ENCODE measurements at regions not wholly inside any gene's neighbourhood (a gene's known extent, or its start where the extent isn't known, plus 50 kb on each side); places are given as distances from the start of the nearest gene placed in this dataset.

DNA sequence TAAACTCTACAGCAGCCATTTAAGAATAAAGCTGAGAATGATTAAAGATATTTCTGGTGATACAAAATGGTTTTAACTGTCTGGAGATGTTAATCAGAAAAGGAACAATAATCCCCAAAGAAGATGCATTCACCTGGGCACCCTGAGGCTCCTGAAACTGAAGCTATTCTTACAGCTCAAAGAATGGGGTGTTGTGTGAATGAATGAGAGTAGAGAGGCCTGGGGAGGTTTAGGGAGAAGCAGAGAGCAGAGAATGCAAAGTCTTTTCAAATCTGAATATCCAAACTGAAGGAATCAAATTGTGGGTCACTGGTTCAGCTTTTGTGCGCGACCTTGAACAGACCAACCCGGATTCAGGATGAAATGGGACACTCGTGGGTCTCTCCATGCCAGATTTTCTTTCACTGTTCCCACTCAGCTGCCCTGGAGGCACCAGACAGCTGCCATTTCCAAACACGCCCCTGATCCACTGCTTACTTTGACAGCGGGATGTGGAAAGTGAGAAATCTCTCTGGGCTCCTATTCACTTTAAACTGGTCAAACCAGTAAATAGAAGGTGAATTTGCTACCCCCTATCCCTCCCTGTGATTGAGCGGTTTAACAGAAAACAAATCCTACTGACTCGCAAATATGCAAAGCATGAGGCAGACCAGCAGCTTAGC is 485.5 kb upstream of the THBS1 start:
- DNase-seq, result no peak

DNA sequence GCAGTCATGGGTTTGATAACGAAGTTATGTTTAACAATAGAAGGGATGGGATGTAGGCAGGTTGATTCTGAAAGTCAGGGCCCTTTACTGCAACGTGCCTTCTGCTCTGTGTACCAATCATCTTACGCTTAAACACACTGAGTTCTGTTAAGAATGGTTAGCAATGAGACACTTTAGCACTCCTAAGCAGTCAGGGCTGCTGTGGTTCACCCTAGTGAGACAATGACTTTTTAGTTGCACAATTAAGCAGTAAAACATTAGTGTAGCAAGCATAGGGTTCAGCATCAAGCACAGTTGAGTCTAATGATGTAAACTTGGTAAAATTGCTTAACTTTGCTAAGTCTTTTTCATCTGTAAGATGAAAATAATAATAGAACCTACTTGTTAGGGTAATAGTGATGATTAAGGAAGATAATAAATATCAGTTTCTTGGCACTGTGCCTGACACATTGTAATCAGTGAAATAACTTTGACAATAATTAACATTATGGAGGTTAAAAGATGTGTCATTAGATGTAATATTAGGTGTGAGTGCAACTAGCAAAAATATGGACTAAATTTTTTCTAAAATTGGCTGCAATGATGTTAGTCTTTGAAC is 484.2 kb upstream of the THBS1 start:
- no peak for DNase-seq

DNA sequence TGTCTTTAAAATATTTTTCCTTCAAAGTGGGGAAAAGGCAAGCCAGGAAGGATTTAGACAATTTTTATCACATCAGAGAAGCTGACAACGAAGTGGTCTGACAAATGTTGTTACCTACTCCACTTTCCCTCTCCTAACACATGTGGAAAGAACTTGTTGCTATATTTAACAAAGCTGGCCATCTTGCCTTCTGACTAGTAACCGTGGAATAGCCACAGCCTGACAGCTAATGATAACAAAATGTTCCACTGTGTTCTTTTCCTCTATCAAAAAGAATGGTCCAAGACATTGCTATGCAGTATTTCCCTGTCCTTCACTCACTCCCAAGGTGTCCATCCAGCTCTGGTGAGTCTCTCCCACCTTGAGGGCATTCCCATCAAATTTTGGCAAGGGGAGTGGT is 481.4 kb upstream of the THBS1 start:
- DNase-seq, result no peak

DNA sequence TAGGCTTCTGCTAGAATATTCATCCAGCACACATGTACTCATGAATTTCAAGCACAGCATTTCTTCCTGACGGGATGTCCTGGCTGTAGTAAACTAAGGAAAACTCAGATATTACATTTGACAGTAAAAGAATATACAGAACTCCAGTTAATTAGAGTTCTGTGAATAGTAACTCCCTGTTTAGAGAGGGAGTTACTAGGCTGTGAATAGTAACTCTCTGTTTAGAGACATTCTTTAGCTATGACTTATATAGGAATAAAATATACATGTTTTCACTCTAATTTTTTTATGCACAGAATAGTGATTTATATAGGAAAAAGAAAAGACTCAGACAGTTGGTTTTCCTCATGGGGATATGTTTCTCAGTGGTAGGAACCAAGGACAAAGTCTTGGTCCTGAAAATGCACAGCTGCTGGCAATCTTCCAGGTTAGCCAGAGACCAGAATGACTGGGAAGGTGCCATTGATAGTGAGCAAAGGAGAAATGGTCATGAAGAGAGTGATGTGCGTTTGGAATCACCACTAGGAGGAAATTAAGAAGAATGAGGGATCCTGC is 480.7 kb upstream of the THBS1 start:
- no peak for DNase-seq

DNA sequence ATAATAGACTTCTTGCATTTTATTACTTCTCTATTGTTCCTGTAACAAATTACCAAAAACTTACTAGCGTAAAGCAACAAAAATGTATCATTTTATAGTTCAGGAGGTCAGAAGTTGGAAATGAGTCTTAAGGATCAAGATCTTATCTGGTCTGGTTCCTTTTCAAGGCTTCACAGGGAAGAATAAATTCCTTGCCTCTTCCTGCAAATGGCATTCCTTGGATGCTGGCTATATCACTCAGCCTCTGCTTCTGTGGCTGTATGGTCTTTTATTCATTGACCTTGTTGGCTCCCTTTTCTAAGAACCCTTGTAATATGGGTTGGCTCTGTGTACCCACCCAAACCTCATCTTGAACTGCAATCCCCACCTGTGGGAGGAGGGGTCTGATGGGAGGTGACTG is 478.4 kb upstream of the THBS1 start:
- DNase-seq, result no peak

DNA sequence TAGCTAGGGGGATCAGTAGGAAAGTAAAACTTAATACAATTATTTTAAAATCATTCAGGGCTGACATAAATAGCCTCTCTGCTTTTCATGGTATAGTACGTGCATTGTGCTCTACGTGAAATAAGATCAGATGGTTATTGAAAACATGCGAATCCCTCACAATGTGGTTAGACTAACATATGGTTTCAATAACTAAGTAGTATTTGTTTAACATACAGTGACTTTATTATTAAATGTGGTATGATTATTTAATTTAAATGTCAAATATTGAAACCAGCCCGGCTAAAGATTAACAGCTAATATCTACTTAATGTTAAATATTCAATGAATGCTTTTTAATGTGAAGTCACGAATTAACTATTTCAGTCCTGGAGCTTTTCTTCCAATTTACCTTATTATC is 473.9 kb upstream of the THBS1 start:
- no peak for DNase-seq

DNA sequence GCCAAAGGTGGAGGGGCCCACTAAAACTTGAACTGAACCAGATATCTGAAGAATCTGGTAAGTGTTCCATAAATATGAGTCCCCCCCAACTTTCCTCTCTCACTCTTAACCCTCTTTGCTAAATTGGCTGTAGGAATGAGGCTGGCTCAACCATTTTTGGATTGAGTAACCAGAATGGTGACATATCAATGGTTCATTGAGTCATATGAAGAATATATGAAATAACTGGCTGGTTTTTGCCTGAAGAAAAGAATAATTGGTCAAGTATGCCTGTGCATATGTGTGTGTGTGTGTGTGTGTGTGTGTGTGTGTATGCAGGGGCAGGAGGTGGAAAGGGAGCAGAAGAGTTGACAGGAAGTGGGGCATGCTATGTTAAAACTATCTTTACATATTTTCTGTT is 472.9 kb upstream of the THBS1 start:
- no peak for DNase-seq

DNA sequence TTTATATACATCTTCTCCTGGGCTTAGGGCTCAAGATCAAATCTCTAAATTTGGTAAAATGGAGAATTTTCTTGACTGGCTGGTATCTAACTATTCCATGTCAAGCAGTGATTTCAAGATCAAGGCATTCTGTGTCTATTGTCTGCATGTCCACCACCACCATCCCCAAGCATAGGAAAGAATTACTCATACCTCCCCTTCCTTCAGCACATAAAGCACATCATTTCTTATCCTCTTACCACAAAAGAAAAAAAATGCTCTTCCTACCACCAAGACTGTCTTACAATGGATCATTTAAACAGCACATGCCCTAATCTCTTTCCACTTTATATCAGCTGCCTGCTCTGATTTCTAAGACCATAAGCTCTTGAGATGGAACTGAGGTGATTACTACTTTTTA is 470.5 kb upstream of the THBS1 start:
- no peak for DNase-seq

DNA sequence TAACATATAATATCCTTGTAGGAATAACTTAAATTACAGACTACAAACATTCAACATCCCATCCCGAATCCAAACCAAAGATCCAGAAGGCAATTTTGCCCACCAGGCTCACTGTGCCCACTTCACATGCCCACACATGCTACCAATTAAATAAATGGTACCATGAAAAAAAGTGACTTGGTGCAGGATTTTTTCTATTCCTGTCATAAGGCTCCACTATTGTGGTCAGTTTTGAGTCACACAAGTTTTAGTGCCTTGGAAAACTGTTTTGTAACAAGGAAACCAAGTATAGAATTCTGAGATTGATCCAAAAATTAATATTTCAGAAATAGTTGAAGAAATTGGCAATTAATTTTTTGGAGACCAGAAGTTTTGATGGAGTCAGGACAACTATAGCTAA is 470.1 kb upstream of the THBS1 start:
- DNase-seq, result no peak

DNA sequence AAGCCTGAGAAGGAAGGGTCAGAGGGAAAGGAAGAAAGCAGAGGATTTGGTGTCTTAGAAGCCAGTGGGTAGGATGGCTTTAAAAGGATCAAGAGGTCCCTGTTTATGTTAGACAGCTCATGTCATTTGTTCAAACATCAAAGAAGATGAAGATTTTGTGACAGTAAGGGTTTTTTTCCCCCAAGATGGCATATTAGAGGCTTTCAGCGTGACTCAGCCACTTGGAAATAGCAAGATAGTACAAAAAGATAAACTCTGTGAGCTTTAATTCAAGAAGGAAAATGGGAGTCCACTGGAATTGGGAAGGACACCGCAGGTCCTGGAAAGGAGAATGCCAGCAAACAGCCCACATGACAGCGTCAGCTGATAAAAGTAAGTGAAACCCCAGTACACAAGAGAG is 467.1 kb upstream of the THBS1 start:
- DNase-seq, result no peak

DNA sequence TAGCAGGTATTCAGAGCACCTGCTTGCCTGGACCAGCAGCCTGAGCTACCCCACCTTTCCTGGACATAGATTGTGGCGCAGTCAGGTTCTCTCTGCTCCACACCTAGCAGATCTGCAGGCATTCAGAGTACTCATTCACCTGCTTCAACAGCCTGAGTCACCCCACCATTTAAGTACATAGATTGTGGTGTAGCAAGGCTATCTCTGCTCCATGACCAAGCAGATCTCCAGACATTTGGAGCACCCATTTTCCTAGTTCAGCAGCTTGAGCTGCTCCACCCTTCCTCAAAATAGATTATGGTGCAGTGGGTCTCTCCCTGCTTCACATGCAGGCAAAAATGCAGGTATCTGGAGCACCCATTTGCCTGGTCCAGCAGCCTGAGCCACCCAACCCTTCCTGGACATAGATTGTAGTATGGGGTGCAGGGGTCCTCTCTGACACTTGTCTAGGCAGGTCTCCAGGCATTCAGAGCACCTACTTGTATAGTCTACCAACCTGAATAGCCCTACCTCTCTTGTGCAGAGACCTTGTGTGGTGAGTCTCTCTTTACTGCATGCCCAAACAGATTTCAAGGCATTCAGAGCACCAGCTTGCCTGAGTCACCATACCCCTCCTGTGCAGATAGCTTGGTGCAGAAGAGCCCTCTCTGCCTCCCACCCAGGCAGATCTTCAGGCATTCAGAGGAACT is 466.0 kb upstream of the THBS1 start:
- no peak for DNase-seq

DNA sequence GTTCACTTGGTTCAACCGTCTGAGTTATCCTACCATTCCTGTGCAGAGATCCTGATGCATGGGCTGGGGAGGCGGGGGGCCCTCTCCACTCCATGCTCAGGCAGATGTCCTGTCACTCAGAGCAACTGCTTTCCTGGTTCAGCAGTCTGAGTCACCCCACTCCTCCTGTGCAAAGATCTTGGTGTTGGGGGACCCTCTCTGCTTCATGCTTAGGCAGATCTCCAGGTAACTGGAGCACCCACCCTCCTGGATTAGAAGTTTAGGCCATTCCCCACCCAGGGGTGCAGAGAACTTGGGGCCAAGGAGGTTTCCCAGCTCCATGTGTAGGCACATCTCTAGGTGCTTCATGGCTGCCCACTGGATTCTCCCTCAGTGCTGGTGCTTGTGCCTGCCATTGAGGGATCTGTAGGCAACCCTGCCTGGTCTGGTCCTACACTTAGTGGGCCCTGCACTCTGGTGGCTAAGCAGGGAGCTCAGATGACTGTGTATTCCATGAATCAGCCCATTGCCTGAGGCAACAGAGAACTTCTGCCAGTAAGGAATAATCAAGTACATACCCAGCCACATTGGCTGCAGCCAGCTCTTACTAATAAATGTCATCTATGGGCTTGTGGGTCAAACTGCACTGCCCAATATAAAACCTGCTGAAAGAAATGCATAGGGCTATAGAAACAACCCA is 465.4 kb upstream of the THBS1 start:
- no peak for DNase-seq

DNA sequence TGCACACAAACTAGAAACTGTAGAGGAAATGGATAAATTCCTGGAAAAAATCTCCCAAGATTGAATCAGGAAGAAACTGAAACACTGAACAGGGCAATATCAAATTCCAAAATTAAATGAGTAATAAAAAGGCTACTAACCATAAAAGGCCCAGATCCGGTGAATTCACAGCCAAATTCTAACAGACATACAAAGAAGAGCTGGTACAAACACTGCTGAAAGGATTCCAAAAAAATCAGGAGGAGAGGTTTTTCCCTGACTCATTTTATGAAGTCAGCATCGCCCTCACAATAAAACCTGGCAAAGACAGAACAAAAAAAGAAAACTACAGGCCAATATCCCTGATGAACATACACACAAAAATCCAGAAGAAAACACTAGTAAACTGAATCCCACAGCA is 462.4 kb upstream of the THBS1 start:
- DNase-seq, result no peak

DNA sequence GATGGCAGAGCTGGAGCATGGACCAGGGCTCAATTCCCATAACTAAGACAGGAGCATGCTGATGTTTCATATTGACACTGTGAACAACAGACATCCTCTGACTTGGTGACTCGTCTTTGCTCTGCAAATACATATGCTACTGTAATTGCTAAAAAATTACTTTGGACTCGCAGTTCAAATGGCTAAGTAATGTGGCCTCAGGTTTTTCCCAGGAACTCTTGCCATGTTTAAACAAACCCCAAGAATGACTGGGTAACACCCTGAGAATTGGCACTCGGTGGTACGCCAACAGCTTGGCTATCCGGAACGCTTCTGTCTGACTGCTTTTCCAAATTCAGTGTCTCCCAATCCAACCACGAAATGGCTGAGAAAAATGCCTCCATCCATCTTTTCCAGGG is 456.7 kb upstream of the THBS1 start:
- no peak for DNase-seq

DNA sequence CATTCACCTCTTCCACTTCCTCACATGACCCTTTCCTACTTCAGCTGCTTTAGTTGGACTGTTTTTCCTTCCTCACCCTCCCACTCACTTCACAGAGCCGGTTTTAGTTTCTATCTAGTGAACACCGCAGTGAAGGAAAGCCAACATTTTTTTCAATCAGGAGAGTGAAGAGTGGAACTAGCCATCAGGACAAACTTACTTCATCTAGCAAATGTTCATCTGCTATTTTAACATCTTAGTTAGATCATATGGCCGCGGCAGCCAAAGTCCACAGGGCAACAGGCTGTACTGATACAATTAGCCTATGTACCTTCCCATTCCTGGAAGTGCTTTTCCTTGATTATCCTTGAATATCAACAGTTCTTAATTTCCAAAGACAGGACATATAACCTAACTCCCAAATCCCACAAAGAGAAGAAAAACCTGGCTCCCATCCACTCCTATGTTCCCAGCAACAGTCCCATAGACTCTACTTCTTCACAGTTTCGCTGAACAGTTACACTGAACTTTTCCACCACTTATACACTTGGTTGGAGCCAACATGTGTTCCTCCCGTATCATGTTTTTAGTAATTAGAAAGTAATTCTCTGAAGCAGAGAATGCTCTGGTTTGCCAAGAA is 456.2 kb upstream of the THBS1 start:
- DNase-seq, result no peak

DNA sequence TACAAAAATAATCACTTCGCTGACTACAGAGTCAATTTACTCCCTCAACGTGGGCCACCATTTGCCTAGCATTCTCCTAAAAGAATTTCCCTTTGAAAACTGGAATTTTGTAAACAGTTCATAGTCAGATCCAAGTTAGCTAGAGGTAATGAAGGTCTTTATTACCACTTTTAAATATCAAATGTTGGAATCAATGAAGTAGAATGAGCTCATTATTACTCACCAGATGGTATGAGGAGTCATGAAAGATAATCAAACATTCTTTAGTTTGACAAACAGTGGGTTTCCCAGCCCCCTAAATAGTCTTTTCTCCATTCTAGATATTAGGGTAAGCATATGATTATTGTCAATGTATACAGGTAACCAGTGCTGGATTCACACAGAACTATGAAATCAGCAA is 455.7 kb upstream of the THBS1 start:
- DNase-seq, result no peak

DNA sequence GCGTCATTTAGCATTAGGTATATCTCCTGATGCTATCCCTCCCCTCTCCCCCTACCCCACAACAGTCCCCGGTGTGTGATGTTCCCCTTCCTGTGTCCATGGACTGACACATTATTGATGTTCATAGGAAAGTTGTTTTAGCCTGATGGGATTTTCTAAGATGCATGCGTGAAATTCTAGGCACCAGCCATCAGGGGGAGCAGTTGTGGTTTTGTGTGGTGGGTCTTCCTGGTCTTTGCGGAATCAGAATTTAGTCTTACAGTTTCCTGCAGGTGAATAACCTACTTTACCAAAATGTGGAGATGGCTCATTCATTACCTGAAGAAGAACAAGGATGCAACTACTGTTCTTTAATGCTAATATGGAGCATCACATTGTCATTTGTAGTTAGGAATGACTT is 455.0 kb upstream of the THBS1 start:
- DNase-seq, result no peak

DNA sequence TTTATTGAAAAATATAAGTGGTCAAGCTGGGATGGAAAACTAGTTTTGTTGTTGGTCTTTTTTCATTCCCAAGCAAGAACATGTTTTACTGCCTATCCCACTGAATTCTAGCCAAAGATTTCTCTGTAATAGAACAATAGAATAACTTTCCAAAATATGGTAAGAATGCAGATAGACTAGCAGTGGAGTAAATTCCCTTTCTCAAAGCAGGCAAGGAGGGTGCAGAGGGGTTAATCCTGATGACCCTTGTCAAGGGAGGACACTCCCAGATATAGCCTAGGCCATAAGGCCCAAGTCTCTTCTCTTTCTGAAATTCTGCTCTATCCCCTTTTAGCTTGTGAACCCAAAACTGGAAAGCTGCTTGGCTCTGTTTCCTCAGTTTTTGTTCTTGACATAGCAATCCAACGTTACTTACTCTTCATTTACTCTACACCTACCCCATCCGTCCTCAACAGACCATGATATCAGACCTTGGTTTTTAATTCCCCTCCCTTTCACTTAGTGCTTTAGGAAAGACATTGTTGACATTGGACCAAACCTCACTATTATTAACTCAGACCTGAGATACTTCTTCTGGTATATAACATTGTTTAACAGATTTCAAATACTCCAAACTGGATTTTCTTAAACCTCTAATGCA is 453.6 kb upstream of the THBS1 start:
- no peak for DNase-seq

DNA sequence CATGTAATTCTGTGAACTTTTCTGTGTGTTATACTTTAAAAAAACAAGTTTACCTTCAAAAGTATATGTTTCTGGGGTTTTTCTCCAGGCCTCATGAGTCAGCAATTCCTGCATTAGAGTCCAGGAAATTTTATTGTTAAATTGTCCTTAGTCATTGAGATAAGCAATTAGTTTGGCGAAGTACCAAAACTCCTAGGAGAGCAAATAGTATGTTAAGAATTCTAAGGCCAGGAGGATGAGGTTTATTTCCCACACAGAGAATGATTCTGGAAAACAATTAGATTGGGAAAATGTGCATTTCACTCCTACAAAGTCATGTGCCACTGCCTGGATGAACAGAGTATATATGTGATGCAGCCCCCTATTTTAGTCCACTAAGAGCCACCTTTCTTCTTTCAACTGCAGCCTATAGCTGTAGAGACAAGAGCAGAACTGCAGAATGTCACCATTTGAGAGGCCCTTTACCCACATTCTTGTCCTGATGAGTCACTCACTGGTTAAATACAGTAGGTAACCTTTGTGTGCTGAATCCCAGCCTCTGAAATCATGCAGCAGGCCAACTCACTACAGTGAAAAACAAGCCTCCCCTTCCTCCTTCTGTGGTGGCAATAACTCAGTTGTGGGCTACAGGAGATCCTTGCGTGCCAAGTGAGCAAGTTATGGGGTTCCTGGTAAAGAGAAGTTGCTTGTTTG is 452.8 kb upstream of the THBS1 start:
- no peak for DNase-seq

DNA sequence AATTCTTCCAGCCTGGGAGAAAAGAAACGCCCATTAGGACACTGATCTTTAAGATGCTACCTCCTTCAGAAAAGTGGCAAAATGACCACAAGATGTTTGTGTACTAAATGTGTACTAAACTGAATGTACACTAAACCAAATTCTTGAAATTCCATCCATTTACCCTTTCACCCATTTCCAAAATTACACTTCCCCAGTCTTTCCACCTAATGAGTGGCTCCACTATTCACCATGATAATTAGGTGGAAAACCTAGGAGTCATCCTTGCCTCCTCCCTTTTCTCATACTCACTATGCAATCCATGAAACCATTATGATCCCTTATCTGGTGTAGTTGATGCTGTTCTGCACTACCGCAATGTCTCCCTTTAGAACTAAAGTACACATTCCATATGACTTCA is 452.1 kb upstream of the THBS1 start:
- DNase-seq, result no peak

DNA sequence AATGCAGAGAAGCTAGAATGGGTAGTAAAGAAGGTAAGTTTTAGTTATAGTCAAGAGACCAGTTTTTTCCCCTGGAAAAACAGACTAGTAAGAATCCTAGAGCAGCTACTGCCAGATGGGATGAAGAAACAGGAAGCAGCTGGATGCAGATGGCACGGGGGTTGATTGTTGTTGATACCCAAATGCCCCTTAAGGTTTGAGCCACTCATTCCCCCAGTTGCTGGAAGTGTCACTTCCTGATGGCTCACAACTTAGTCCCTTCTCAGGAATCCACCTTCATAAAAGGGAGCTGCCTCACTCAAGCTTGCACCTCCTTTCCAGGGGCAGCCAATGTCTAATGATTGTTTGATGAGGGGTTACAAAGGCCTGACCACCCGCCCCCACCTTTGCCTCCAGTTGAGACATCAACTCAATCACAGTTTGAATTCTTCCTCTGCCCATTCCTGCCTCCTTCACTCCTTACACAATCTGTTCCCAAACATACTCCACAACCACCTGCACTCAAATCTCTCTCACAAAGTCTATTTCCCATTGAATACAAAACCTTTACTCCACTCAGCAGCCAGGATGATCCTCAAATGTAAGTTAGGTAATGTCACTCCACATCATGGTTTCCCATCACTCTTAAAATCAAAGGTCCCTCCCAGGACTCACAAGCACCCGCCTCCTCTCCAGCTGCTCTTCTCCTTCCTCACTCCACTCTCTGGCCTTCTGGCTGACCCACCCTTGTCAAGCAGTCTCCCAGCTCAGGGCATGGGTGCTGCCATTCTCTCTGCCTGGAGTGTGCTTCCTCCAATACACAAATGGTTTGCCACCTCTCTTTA is 450.1 kb upstream of the THBS1 start:
- DNase-seq, result no peak
